HG02885 (cell line): ENCODE measurements at regions not wholly inside any gene's neighbourhood (a gene's known extent, or its start where the extent isn't known, plus 50 kb on each side); places are given as distances from the start of the nearest gene placed in this dataset.

Experiments used
- ATAC-seq: cut with Tn5 transposase; IDR thresholded peaks from one replicate; pipeline ENCODE4 v1.9.1; 2021; ENCODE audit warnings: mild to moderate bottlenecking; ENCODE audit not compliant: unreplicated experiment, poor library complexity

DNA sequence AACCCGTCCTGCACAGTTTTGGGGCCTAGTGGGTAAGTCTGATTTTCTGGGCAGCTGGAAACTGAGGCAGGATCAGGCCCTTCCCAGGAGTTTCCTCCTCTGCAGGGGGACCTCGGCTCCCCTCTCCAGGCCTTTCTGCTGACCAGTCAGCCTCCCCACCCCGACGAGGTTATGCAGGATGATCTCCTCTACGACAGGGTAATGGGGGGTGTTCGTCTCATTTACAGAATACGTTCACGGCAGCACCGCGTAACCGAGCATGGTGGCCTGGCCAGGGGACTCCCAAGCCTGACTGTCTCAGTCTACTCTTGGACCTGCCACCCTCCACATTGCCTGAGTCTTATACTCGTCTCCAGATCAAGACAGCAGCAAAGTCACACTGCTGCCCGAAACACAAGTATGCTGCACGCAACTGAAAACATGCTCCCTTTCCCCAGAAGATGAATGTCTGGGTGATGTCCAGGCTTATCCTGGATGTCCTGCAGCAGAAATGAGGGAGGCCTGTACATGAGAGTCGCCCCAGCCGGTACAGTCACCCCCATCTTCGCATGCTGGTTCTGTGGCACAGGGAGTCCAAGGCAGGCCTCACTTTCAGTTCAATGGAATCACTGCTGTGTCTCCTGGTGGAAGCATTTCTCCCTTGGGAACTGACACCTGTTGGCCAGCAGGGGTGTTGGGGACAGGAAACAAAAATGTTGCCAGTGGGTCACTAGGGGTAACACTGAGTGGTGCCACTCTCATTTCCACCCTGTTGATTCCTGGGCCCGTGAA is 120.8 kb downstream of the SOX1 start:
- ATAC-seq = no peak

DNA sequence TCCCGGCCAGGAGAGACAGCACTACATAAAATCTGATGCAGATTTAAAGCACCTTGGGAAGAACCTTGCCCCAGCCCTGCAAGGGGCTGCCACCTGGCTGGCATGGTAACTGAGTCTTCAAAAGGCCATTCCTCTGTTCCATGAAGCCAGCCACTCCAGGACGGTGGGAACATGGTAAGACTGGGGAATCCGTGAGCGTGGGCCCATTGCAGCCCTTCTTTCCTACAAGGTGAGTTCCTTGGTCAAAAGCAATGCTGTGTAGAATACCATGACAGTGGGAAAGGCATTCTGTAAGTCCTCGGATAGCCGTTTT is 121.3 kb downstream of the SOX1 start:
- no peak for ATAC-seq

DNA sequence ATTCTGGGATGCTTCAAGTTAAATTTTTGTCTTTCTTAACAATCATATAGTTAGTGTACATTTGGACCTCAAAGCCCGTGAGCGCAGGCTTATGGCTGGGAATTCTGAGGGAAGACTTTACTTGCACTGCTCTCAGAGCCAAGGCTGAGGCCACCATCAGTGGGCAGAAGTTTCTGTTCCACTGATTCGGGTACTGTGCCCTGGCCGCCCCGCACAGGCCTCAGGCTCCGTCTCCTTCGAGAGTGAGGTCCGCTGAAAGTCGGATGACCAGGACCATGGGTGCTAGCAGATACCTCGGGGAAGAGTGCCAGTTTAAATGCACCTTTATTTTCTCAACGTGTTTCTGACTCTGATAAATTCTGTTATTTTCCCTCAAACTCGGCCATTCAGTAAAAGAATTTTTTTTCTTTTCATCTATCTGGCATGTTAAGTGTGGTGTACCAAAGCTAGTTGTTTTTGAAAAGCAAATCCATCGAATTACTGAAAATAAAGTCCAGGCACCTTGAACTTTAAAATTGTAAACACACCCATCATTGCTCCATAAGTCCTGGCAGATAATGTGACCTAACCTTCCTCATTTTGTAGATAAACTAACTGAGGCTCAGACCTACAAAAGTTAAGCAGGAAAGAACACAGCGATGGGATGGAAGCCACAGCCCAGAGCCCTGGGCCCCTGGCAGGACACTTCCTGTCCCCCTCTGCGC is 126.7 kb downstream of the SOX1 start:
- ATAC-seq = no peak

DNA sequence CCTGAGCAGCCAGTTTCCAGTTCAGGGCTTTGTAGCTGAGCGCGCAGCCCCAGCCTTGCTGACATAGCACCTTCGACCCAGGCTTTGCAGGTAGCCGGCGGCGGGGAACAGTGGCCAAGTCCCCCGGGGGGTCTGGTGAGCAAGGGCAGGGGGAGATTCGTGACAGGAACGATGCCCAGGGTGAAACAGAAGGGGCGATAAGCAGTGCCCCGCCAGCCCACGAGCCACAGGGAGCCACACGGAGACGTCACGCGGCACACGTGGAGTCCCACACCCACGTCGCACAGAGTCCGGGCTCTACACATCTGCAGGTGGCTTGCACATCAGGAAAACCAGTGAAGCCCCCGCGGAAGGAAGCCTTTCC is 127.2 kb downstream of the SOX1 start:
- no peak for ATAC-seq

DNA sequence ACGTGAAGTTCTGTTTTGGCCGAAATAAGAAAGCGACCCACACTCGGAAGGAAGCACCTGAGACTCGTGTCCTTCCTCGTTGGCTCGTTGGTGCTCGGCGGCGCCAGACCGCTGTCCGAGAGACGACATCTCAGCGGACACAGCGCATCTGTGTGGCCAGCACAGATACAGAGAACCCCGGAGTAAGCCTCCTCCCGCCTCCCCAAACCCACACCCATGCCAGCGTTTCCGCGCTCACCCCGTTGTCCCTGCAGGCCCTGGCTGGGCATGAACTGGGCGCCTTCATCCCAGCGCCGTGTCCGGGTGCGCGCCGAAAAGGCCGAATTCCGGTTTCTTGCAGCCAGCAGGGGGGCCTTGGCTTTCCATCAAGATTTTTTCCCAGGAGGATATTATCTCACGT is 127.6 kb downstream of the SOX1 start:
- ATAC-seq = no peak

DNA sequence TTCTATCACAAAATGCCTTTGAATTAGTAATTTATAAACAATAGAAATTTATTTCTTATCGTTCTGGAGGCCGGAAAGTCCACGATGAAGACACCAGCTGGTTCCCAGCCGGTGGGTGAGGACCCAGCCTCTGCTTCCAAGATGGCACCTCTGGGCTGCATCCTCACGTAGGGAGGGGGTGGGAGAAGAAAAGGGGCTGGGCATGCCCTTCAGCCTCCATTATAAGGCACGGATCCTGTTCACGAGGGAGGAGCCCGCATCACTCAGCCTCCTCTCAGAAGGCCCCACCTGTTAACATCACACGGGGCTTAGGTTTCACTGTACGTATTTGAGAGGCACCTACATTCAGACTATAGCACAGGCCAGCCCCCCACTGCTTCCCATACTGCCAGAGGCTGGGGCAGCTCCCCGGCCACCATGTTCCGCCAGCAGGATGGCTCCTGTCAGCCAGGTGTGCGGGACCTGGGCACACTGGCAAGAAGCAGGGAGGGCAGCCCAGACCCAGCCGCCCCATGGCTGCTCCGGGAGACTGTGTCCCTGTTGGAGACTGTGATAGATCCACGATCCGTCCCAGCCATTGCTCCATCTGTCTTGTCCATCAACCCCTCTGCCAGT is 131.6 kb downstream of the SOX1 start:
- ATAC-seq = no peak

DNA sequence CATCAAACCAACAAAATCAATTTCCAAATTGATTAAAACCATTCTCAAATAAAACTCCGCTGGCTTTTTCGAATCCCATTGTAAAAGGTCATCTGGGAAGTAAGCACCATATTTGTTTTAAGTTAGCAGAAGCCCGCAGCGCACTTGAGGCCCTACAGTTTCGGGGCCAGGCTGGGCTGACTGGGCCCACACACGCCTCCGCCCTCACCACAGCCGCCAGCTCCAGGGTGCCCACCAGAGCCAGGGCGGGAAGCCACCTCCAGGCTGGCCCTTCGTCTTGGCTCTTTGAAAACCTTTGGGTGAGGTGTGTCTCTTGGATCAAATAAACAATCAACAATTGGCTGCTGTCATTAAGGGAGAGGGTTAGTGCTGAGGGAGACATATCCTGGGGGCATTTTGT is 133.3 kb downstream of the SOX1 start:
- no peak for ATAC-seq

DNA sequence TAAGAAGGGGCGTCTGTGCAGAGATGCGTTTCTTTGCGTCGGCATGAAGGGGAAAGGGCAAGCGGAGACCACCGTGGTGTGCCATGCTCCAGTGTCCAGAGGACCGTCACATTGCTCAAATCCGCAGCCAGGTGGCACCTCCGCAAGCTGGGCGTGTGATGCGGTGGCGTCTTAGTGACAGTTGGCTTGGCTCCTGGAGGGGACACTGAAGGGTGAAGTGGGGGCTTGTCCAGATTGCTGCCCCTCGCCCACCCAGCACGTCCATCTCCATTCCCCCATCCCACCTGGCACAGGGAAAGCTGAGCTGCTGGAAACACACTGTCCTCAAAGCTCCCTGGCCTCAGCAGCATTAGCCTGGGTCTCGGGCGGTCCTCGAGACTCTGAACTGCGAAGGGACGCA is 135.3 kb downstream of the SOX1 start:
- ATAC-seq = no peak

DNA sequence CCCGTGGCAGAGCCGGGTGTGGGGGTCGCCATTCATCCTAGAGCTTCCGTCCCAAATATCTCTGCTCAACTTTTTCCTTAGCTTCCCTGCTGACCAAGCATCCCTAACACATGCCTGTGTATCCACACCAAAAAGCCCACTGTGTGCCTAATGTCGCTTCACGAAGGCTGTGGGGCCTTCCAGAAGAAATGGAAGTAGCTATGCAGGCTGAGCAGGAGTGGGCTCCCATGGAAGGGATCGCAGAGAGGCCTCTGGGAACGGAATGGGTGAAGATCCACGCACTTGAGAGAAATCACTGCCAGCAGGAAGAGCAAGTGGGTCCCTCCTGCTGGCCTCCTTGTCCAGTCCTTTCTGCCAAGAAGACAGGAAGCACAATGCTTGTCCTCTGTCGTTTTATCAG is 136.0 kb downstream of the SOX1 start:
- no peak for ATAC-seq

DNA sequence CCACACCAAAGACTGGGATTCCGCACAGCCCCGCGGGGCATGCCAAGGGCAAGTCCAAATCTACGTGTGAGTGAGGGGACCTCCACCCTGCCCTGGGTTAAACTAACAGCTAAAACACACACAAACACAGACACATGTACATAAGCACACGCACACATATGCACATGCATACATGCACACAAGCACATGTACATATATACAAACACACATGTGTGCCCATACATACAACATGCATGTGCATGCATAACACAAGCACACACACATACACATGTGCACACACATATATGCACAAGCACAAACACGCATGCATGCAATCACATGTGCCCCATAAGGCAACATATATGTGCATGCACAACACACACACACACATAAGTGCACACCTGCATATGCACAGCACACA is 136.7 kb downstream of the SOX1 start:
- ATAC-seq = no peak

DNA sequence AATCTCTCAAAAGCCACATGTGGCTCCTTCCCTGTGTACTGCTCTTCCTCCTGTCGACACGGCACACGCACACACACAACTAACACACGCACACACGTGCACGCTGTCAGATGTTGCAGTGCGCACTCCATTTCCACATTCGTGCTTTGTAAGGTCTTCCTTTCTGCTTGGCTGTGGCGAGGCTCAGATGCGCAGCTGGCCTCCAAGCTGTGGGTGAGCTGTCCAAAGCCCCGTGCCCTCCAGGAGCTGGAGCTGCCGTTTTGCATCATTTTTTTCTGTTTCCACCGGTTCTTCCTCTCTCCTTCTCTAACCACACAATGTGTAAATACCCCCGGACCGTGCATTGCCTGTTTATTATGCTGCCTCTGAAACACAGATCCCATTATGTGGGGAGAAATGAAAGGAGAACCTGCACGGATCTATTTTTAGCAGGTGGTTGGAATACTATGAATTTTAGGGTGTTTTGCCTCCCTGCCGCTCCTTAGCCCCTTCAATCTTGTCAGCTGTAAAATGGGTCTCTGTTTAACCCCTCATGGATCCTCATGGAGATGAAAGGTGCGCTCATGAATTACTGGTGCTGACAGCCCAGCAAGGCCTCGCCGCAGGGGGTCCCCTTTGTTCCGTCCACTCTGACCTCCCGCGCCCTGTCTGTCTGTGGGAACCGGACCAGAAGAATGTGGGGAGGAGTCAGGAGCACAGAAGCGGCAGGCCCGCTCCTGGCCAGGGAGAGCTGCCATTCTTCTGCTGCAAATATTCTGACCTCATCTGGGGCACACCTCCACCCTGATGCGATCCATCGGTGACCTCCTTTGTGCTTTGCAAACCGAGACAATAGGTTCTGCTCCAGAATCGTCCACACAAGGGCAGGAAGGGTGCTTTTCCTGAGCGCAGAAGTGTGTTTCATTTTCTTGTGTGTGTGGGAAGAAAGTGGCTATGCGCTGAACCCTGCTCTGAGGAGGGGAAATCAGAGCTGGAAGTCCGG is 137.7 kb downstream of the SOX1 start:
- no peak for ATAC-seq

DNA sequence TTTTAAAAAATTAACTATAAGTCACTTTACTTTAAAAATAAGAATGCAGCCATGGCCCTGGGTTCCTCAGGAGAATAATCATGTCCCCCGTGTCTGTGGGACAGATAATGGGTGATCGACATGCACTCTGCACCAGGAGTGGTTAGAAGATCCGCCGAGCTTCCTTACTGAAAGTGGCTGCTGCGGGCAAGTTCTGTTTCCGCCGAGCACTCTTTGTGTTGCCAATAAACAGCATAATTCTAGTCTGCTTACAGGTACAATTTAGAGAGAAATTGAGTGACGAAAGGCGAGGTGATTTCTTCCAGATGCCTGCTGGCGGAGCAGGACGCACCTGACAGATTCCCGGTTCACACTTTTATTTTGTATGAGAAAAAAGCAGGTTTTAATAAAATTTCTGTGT is 139.0 kb downstream of the SOX1 start:
- ATAC-seq = no peak

DNA sequence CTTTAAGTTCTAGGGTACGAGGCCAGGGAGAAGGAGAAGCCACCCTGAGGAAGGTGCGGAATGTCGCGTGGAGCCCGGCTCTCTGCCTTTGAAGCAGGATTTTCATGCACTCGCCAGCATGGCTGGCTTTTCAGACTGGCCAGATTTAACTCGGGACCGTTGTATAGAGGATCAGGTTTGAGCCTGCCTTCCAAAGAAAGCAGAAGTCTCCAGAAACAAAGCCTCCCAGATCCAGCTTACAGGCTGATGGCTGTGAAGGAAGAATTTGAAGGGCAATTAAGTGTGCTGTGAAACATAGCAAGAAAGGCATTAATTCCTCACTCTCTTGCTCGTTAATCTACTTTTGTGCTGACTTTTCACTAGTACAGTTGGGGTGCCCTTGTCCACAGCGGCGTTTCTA is 140.2 kb downstream of the SOX1 start:
- ATAC-seq = no peak

DNA sequence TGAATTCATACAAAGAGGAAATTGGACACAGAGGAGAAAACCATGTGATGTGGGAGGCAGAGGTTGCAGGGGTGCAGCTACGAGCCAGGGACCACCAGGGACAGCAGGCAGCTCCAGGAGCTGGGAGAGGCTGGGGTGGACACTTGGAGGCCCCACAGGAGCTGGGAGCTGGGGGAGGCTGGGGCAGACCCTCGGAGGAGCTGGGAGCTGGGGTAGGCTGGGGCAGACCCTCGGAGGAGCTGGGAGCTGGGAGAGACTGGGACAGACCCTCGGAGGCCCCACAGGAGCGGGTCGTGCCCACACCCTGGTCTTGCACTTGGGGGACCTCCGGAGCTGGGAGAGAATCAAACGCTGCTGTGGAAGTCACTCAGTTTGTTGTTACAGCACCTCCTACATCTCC is 141.7 kb downstream of the SOX1 start:
- ATAC-seq = no peak

DNA sequence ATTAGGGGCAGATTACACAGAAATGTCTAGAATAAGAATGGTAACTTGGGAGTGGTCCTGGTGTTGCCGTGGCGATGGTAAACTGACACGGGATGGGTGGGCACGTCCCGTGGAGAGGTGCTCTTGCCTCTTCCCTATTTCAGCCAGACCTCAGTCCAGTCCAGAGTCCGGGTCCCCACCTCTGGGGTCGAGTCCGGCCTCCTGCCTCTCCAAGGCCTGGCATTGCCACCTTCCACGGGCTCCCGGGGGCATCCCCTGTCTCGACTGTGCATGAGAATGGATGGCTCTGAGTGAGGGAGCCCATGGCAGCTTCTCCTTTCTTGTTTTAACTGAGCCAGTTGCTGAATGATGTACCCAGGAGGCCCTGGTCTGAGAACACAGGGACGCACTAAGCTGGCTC is 142.3 kb downstream of the SOX1 start:
- no peak for ATAC-seq

DNA sequence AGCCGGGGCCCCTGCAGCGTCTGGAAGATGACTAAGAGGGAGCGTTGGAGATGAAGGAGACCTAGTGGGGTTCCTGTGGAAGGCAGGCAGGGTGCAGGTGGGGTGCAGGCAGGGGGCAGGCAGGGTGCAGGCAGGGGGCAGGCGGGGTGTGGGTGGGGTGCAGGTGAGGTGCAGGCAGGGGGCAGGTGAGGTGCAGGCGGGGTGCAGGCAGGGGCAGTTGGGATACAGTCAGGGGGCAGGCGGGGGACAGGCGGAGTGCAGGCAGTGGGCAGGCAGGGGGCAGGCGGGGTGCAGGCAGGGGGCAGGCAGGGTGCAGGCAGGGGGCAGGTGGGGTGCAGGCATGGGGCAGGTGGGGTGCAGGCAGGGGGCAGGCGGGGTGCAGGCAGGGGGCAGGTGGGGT is 142.8 kb downstream of the SOX1 start:
- no peak for ATAC-seq

DNA sequence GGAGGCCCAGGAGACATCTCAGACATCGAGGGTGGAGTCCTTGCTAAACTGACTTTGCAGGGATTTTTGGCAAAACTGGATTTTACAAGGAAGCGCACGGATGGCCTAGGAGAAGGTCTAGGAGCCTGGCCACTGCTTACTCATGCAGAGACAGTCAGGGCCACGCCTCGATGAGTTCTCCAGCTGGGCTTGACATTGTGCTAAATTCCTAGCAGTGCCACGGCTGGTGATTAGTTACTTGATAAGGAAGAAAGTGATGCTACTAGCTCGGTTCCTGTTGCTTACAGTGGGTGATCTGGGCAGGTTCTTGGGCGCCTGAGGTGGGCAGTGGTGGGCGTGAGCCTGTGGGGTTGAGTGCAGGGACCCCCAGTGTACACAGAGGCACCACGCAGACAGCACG is 143.4 kb downstream of the SOX1 start:
- no peak for ATAC-seq

DNA sequence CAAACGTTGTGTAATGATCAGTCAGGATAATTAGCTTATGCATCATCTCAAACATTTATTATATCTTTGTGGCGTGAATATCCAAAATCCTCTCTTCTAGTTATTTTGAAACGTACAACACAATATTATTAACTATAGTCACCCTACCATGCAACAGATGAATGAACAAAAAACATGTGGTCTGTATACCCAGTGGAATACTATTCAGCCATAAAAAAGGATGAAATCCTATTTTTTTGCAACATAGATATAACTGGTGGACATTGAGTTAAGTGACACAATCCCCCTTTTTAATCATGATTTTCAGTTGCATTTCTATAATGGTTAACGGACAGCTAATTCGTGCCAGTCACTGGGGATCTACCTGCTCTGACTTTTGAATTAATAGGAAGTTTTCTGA is 145.6 kb downstream of the SOX1 start:
- ATAC-seq = no peak

DNA sequence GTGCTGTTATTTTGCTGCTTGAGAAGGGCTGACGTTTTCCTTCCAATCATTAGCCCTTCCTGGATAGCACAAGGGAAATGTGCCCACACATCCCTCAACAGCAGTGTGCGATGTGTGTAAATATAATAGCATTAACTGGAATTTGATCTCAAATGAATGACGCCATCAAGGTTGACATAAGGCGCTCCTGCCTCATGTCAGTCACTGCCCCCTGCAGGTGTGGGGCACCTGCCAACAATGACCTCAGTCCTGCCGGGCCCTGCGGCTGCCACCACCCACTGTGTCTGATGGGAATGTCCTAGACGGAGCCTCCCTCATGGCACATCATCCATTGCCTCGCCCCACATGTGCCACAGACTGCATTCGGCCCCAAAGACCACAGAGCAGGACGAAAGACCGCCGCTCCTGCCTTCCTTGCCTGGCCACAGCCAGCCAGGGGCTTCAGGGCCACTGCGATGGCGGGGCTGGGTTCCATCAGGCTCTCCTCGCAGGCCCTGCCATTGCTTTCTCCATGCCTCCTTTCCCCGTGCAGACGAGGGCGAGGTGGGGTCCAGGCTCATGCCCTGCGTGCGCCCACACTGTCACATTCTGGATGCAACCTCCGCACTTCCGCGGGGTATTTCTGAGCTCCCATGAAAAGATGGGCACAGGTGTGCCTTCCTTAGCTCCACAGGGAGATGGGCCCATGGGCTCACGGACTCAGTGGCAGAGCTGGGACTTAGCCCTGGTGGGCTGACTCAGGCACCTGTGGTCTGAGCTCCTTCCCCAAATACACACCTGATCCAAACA is 146.7 kb downstream of the SOX1 start:
- no peak for ATAC-seq

DNA sequence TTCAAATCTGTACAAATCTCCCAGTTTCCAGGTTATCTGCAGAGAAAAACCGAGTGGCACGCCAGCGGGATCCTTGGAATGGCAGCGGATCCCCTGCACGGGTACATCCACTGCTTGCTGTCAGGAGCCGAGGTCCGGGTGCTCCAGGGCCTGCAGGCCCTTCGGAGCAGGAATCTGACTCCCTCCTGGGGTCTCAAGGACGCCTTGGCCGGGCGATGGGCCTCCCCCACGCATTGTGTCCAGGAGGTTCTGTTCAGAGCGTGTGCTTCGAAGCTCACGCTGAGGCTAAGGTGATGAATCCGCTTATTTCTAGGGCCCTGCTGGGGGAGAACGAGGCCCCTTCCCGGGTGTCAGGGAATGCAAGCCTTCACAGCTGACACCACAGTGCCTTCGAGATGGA is 148.9 kb downstream of the SOX1 start:
- no peak for ATAC-seq
